Natural killer cell (primary cell): ENCODE measurements at regions not wholly inside any gene's neighbourhood (a gene's known extent, or its start where the extent isn't known, plus 50 kb on each side); places are given as distances from the start of the nearest gene placed in this dataset.

Experiments used
- ATAC-seq, 3 donors: fragments of 150-1000 bp in 2 of 3; fragments of 200-7000 bp in 1 of 3; cut with Tn5 transposase; 1 replicate in 1 of 3; 2 replicates in 2 of 3; pipeline ENCODE4 v1.10.0; 2021; ENCODE audit warnings: mild to moderate bottlenecking in 2 of 3, moderate library complexity in 2 of 3
- DNase-seq, 2 donors: peaks; one replicate each; pipeline versions ENCODE4 v3.0.0 to v3.0.0-alpha.2; 2013 to 2021; ENCODE audit warnings: mixed read lengths in 1 of 2
- H3K27ac ChIP-seq: one replicate; pipeline ENCODE4 v1.5.1; 2013; ENCODE audit warnings: mild to moderate bottlenecking, low read length
- H3K27me3 ChIP-seq: one replicate; pipeline ENCODE4 v1.6.1; 2013; ENCODE audit warnings: low read length; ENCODE audit not compliant: control insufficient read depth, insufficient read depth
- H3K36me3 ChIP-seq: one replicate; pipeline ENCODE4 v1.6.1; 2013; ENCODE audit warnings: low read length; ENCODE audit not compliant: control insufficient read depth, insufficient read depth
- H3K4me1 ChIP-seq: one replicate; pipeline ENCODE4 v1.6.1; 2013; ENCODE audit warnings: low read length; ENCODE audit not compliant: control insufficient read depth, insufficient read depth
- H3K4me3 ChIP-seq: one replicate; pipeline ENCODE4 v1.5.1; 2013; ENCODE audit warnings: low read length
- H3K9me3 ChIP-seq: one replicate; pipeline ENCODE4 v1.6.1; 2013; ENCODE audit warnings: low read length; ENCODE audit not compliant: control insufficient read depth, insufficient read depth
- H3K27ac Mint-ChIP-seq, 2 donors: one replicate each; pipeline ENCODE4 v1.8.0; 2022; ENCODE audit warnings: mild to moderate bottlenecking in 2 of 2, mixed read lengths in 2 of 2, moderate library complexity in 1 of 2
- H3K27me3 Mint-ChIP-seq, 2 donors: one replicate each; pipeline ENCODE4 v1.8.0; 2022; ENCODE audit warnings: low read depth in 2 of 2, mixed read lengths in 2 of 2
- H3K36me3 Mint-ChIP-seq: one replicate; pipeline ENCODE4 v1.8.0; 2022; ENCODE audit warnings: mixed read lengths
- H3K4me1 Mint-ChIP-seq, 2 donors: one replicate each; pipeline ENCODE4 v1.8.0; 2022; ENCODE audit warnings: mixed read lengths in 2 of 2
- H3K4me3 Mint-ChIP-seq: one replicate; pipeline ENCODE4 v1.8.0; 2022; ENCODE audit warnings: mild to moderate bottlenecking, moderate library complexity, mixed read lengths
- H3K9me3 Mint-ChIP-seq, 2 donors: one replicate each; pipeline ENCODE4 v1.8.0; 2022; ENCODE audit warnings: mixed read lengths in 2 of 2
- CTCF ChIP-seq: fragments of 200-600 bp; IDR thresholded peaks from one replicate; pipeline ENCODE4 v1.8.0; 2022; ENCODE audit warnings: antibody characterized with exemption
- WGBS: methylation state at CpG from one replicate; pipeline ENCODE4 v1.1.7; 2013; ENCODE audit warnings: missing lambda C conversion rate; ENCODE audit not compliant: insufficient coverage; 5-methylcytosine and 5-hydroxymethylcytosine counted together
- intact Hi-C: fragments of 100-400 bp; cut with micrococcal nuclease; formaldehyde crosslinking; loops from one replicate; pipeline ENCODE4 v1.14.2; 2022

DNA sequence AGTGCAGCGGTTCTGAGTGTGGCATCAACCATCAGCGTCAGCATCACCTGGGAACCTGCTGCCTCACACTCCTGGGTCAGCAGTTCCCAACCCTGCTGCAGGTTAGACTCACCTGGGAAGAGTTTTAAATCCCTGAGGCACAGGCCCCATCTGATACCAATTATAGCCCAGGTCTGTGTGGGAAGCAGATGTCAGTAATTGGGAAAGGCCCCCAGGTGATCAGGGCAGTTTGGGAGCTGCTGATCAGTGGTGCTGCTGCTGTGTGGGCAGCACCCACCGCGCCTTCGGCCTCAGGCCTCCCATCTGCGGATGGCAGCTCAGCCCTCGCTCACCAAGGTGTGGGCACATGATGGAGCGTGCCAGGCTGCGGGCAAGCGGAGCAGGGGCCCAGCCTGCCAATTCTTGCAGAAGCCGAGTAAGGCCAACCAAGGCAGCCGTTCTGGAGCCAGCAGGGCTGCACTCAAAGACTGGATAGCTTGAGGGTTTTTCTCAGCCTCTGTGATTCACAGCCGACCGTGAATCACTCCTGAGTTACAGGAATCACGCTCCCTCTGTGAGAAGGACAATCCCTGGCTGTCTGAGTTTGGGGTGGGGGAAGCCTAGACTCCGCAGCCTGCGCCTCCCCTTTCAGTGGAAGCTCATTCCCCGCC, 155.6 kb upstream of the SFSWAP start:
- no peaks in the 10 kb centered on the region for H3K4me1 ChIP-seq
- no peak overlapping the region for H3K4me3 Mint-ChIP-seq
- DNase-seq (no peak), ATAC-seq (no peak)
- no peaks in the 10 kb centered on the region for H3K36me3 Mint-ChIP-seq
- TF ChIP-seq CTCF = no peak
- 88% methylated on average over 16 of the region's 18 CpGs for WGBS
- no peak overlapping the region for H3K27ac ChIP-seq
- H3K27ac Mint-ChIP-seq = no peak overlapping the region
- no peaks in the 10 kb centered on the region for H3K36me3 ChIP-seq
- H3K4me3 ChIP-seq = no peak overlapping the region
- no peaks in the 10 kb centered on the region for H3K9me3 ChIP-seq
- intact Hi-C loops = no loop called here
- H3K9me3 Mint-ChIP-seq = no peaks in the 10 kb centered on the region
- H3K27me3 ChIP-seq = no peaks in the 10 kb centered on the region
- H3K27me3 Mint-ChIP-seq = peaks cover 4 to 10% of the 10 kb centered on the region in 2 donors
- H3K4me1 Mint-ChIP-seq = no peaks in the 10 kb centered on the region

DNA sequence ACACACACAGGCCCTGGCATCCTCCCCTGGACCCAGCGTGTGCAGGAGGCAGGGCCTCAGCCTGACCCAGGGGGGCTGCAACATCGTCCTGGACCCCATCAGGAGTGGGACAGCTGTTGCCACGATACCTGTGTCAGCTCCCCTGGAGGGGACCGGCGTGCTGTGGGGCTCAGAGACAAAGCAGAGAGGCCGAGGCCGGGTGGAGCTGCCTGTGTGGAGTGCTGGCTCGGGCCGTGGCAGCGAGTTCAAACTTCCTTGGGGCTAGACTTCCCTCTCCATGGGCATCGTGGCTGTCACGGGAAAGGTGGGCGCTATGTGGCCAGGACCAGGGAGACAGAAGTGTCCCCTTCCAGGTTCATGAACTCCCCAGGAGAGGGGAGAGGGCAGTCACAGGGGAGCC, 155.0 kb upstream of the SFSWAP start:
- H3K27ac Mint-ChIP-seq = no peak overlapping the region
- Histone ChIP-seq H3K9me3 (no peaks in the 10 kb centered on the region), H3K36me3 (no peaks in the 10 kb centered on the region), H3K27ac (no peak overlapping the region), H3K4me3 (no peak overlapping the region), H3K27me3 (no peaks in the 10 kb centered on the region), H3K4me1 (no peaks in the 10 kb centered on the region)
- H3K36me3 Mint-ChIP-seq = no peaks in the 10 kb centered on the region
- no peaks in the 10 kb centered on the region for H3K4me1 Mint-ChIP-seq
- H3K4me3 Mint-ChIP-seq = no peak overlapping the region
- no peak for TF ChIP-seq CTCF
- WGBS = 88% methylated on average over 13 of the region's 13 CpGs
- intact Hi-C loops = no loop called here
- H3K27me3 Mint-ChIP-seq = peaks cover 4 to 10% of the 10 kb centered on the region in 2 donors
- ATAC-seq = no peak
- DNase-seq = no peak
- H3K9me3 Mint-ChIP-seq = no peaks in the 10 kb centered on the region

DNA sequence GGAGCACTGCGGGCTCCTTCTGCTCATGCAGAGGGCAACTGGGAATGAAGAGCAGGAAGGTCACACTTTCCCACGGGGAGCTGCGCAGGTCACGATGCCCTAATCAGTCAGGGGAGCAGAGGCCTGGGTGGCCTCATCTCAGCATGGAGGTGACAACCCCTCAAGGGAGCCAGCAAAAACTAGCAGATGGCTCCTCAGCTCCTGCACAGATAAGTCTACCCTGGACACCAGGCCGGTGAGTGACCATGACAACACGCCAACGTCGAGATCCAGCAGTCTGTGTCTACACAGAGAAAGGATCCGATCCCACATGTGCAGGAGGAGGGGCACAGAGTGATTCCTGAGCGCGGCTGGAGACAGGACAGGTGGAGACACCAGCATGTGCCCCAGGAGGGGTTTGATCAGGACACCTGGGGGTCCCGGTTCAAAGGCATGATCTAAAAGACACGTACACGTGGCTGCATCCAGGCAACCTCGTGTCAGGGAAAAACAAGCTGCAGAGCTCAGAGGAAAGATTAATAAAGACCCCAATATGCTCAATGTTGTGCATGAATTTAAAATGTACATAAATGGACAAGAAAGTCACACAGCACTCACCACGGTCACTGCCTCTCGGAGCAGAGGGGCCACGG, 153.7 kb upstream of the SFSWAP start:
- WGBS = 93% methylated on average over 18 of the region's 18 CpGs
- no peak overlapping the region for H3K4me3 ChIP-seq
- intact Hi-C loops = no loop called here
- ATAC-seq (no peak), DNase-seq (no peak)
- no peaks in the 10 kb centered on the region for H3K36me3 ChIP-seq
- H3K27ac ChIP-seq = no peak overlapping the region
- no peaks in the 10 kb centered on the region for H3K27me3 ChIP-seq
- Mint-ChIP-seq H3K4me3 (no peak overlapping the region), H3K36me3 (no peaks in the 10 kb centered on the region), H3K9me3 (no peaks in the 10 kb centered on the region), H3K27ac (no peak overlapping the region), H3K27me3 (peaks cover 0 to 3% of the 10 kb centered on the region in 2 donors), H3K4me1 (no peaks in the 10 kb centered on the region)
- no peaks in the 10 kb centered on the region for H3K9me3 ChIP-seq
- no peak for TF ChIP-seq CTCF
- H3K4me1 ChIP-seq = no peaks in the 10 kb centered on the region
